ENCODE measurements at regions not wholly inside any gene's neighbourhood (a gene's known extent, or its start where the extent isn't known, plus 50 kb on each side); places are given as distances from the start of the nearest gene placed in this dataset.

DNA sequence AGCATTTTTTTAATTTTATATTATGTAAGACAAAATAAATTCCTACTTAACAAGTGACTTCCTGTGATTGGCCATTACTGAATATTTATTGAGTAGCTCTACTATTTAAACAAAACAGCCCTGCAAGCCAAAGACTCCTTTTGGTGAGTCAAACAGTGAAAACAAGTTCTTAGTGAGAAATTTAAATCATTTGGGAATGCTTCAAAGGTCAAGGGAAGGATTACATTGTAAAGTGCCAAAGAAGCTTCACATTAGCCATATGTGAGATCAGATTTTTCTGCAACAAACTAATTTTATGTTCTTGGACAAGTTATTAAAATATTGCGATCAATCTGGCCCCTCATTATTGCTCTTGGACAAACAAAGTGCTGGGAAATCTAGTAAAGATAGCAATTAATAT, 795.4 kb upstream of the MGAT4C start:
- no peaks in the 10 kb centered on the region for H3K4me1 ChIP-seq (replicated peaks)
- intact Hi-C loops (cut with DNase I), result no loop called here
- H3K27me3 ChIP-seq (replicated peaks; ENCODE audit: insufficient read depth), result no peaks in the 10 kb centered on the region
- H3K4me3 ChIP-seq, result no peak overlapping the region
- no peak overlapping the region for H3K27ac ChIP-seq
- no peaks in the 10 kb centered on the region for H3K9me3 ChIP-seq
- no peak for TF ChIP-seq CTCF (IDR thresholded peaks at IDR 0.05)
- 74% methylated on average over 1 of the region's 1 CpG for WGBS
- no peaks in the 10 kb centered on the region for H3K36me3 ChIP-seq
- no peak for DNase-seq (ENCODE audit: low spot score)

- Histone ChIP-seq H3K27ac (no peak overlapping the region), H3K4me1 (replicated peaks) (no peaks in the 10 kb centered on the region), H3K27me3 (replicated peaks; ENCODE audit: insufficient read depth) (no peaks in the 10 kb centered on the region), H3K4me3 (no peak overlapping the region), H3K36me3 (no peaks in the 10 kb centered on the region), H3K9me3 (no peaks in the 10 kb centered on the region)
- intact Hi-C loops (cut with DNase I), result no loop called here
- WGBS, result 99% methylated on average over 3 of the region's 3 CpGs
- DNase-seq (ENCODE audit: low spot score), result no peak
- TF ChIP-seq POLR2A (IDR thresholded peaks at IDR 0.05) (no peak), POLR2AphosphoS5 (IDR thresholded peaks at IDR 0.05) (no peak), CTCF (IDR thresholded peaks at IDR 0.05) (no peak)
Observed at GRCh38 chr12:87047691-87048090, 791.5 kb upstream of the MGAT4C start.

GRCh38 chr12:87039536-87039935, 783.3 kb upstream of the MGAT4C start:
- Histone ChIP-seq H3K4me3 (no peak overlapping the region), H3K27me3 (replicated peaks; ENCODE audit: insufficient read depth) (no peaks in the 10 kb centered on the region), H3K36me3 (no peaks in the 10 kb centered on the region), H3K4me1 (replicated peaks) (no peaks in the 10 kb centered on the region), H3K9me3 (no peaks in the 10 kb centered on the region), H3K27ac (no peak overlapping the region)
- intact Hi-C loops (cut with DNase I), result no loop called here
- WGBS, result 82% methylated on average over 1 of the region's 1 CpG
- TF ChIP-seq POLR2AphosphoS5 (IDR thresholded peaks at IDR 0.05) (no peak), CTCF (IDR thresholded peaks at IDR 0.05) (no peak), POLR2A (IDR thresholded peaks at IDR 0.05) (no peak)
- no peak for DNase-seq (ENCODE audit: low spot score)

DNA sequence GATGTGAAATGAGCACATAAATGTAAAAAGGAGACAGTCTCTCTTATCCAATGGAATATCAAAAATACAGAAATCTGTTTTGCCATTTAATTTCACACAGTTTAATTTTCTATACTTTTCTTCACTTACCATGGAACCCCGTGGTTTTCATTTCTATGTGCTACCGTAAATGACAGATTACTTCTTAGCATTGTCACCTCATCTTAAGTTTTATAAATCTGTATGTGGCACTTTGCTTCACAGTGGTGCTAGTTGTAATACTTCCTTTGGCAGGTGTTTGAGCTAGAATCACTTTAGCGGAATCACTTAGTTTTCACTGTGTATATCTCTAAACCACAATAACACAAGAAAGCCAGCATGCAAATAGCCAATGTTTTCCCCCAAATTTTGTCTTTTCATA, 781.9 kb upstream of the MGAT4C start:
- no peak overlapping the region for H3K4me3 ChIP-seq
- no peak for TF ChIP-seq POLR2A (IDR thresholded peaks at IDR 0.05)
- H3K9me3 ChIP-seq, result no peaks in the 10 kb centered on the region
- H3K36me3 ChIP-seq, result no peaks in the 10 kb centered on the region
- no peak for DNase-seq (ENCODE audit: low spot score)
- no peaks in the 10 kb centered on the region for H3K27me3 ChIP-seq (replicated peaks; ENCODE audit: insufficient read depth)
- intact Hi-C loops (cut with DNase I), result no loop called here
- no peak overlapping the region for H3K27ac ChIP-seq
- 91% methylated on average over 3 of the region's 3 CpGs for WGBS
- no peaks in the 10 kb centered on the region for H3K4me1 ChIP-seq (replicated peaks)

DNA sequence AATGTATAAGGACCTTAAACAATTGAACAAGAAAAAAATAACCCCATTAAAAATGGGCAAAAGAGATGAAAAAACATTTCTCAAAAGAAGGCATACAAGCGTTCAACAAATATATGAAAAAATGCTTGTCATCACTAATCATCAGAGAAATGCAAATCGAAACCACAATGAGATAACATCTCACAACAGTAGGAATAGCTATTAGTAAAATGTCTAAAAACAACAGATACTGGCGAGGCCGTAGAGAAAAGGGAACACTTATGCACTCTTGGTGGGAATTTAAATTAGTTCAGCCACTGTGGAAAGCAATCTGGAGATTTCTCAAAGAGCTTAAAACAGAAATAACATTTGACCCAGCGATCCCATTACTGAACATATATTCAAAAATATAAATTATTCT, 769.8 kb upstream of the MGAT4C start:
- Histone ChIP-seq H3K27me3 (replicated peaks; ENCODE audit: insufficient read depth) (no peaks in the 10 kb centered on the region), H3K36me3 (no peaks in the 10 kb centered on the region), H3K27ac (no peak overlapping the region), H3K9me3 (no peaks in the 10 kb centered on the region), H3K4me3 (no peak overlapping the region), H3K4me1 (replicated peaks) (no peaks in the 10 kb centered on the region)
- TF ChIP-seq POLR2AphosphoS5 (IDR thresholded peaks at IDR 0.05), result no peak
- no peak for TF ChIP-seq POLR2A (IDR thresholded peaks at IDR 0.05)
- no peak for TF ChIP-seq CTCF (IDR thresholded peaks at IDR 0.05)
- intact Hi-C loops (cut with DNase I), result no loop called here
- 79% methylated on average over 5 of the region's 5 CpGs for WGBS
- DNase-seq (ENCODE audit: low spot score), result no peak

Data from prostate gland (tissue), 2 donors.